ENCODE measurements at regions not wholly inside any gene's neighbourhood (a gene's known extent, or its start where the extent isn't known, plus 50 kb on each side); places are given as distances from the start of the nearest gene placed in this dataset.
A peak's percentile ranks its signal among the peaks of the same experiment; 100 is the strongest.

DNA sequence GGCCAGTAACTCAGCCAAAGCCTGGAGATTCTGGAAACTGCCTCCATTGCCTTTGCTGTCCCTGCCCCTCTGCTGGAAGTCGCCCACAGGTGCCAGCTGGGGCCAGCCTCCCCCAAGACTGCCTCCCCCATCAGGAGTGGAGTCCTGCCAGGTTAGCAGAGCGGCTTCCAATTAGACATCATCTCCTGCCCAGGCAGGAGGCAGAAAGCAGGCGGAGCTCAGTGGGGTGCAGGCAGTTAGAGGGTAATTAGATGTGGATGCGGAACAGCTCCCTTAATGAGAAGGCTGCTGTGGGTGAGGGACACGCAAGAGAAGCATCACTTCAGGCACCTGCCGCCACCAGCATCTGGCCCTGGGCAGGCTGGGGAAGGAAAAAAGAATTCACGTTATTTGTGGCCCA lies 90.9 kb upstream of the TP53I11 start:
- no peaks in the 10 kb centered on the region for H3K9me3 ChIP-seq
- DNase-seq (no peak), ATAC-seq (replicated peaks in 1 of 4) (no peak)
- H3K4me3 ChIP-seq (ENCODE audit: control insufficient read depth in 1 of 2, extremely low read depth in 1 of 2, low read length in 1 of 2) = no peak overlapping the region
- ChIA-PET POLR2A (no interaction called here), CTCF (no interaction called here)
- no peak overlapping the region for H3K27ac ChIP-seq (ENCODE audit: low read length)
- WGBS (ENCODE audit: insufficient coverage) = 92% methylated on average over 4 of the region's 7 CpGs
- H3K27me3 Mint-ChIP-seq = no peaks in the 10 kb centered on the region
- H3K27me3 ChIP-seq (replicated peaks in 1 of 2; ENCODE audit: control insufficient read depth in 2 of 2, extremely low read depth in 1 of 2, insufficient read depth in 2 of 2, low read length in 1 of 2) = peaks cover 0 to 12% of the 10 kb centered on the region in 2 experiments
- peaks cover 3 to 14% (median 8%) of the 10 kb centered on the region in 3 donors for H3K9me3 Mint-ChIP-seq
- no peak overlapping the region for H3K27ac Mint-ChIP-seq
- peaks cover 3% of the 10 kb centered on the region for H3K36me3 Mint-ChIP-seq
- H3K4me3 Mint-ChIP-seq = no peak overlapping the region
- no peaks in the 10 kb centered on the region for H3K36me3 ChIP-seq (ENCODE audit: control insufficient read depth in 2 of 2, extremely low read depth in 1 of 2, insufficient read depth in 1 of 2, low read length in 1 of 2)
- H3K4me1 ChIP-seq (ENCODE audit: control insufficient read depth in 1 of 2, extremely low read depth in 1 of 2, insufficient read depth in 2 of 2, low read length in 2 of 2) = no peaks in the 10 kb centered on the region
- peaks cover 6 to 8% (median 8%) of the 10 kb centered on the region in 3 donors for H3K4me1 Mint-ChIP-seq

DNA sequence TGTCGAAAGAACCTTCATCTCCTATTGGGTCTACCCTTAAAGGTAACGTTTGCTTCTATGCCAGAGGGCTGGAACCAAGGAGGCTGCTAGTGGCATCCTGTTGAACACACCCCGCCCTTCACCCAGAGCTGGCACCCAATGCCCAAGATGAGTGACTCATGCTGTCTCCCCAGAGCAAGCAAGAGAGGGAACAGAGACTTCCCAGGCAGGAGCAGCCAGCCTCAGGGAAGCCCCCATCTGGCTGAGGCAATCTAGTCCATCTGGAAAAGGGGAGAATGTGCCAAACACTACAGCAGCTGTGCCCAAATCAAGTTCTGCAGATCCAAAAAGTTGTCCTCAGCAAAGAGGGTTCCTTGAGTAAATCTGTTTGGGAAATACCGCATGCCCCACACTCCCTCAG lies 91.9 kb upstream of the TP53I11 start:
- no peaks in the 10 kb centered on the region for H3K36me3 ChIP-seq (ENCODE audit: control insufficient read depth in 2 of 2, extremely low read depth in 1 of 2, insufficient read depth in 1 of 2, low read length in 1 of 2)
- Mint-ChIP-seq H3K4me3 (no peak overlapping the region), H3K27me3 (no peaks in the 10 kb centered on the region), H3K27ac (no peak overlapping the region), H3K9me3 (peaks cover 3 to 14% (median 8%) of the 10 kb centered on the region in 3 donors), H3K4me1 (peaks cover 6 to 10% (median 8%) of the 10 kb centered on the region in 3 donors), H3K36me3 (peaks cover 3% of the 10 kb centered on the region)
- ATAC-seq (replicated peaks in 1 of 4) (no peak), DNase-seq (no peak)
- no peaks in the 10 kb centered on the region for H3K4me1 ChIP-seq (ENCODE audit: control insufficient read depth in 1 of 2, extremely low read depth in 1 of 2, insufficient read depth in 2 of 2, low read length in 2 of 2)
- no peak overlapping the region for H3K27ac ChIP-seq (ENCODE audit: low read length)
- H3K27me3 ChIP-seq (replicated peaks in 1 of 2; ENCODE audit: control insufficient read depth in 2 of 2, extremely low read depth in 1 of 2, insufficient read depth in 2 of 2, low read length in 1 of 2) = peaks cover 0 to 12% of the 10 kb centered on the region in 2 experiments
- H3K9me3 ChIP-seq = no peaks in the 10 kb centered on the region
- no peak overlapping the region for H3K4me3 ChIP-seq (ENCODE audit: control insufficient read depth in 1 of 2, extremely low read depth in 1 of 2, low read length in 1 of 2)
- ChIA-PET POLR2A (no interaction called here), CTCF (no interaction called here)
- 28% methylated on average over 3 of the region's 4 CpGs for WGBS (ENCODE audit: insufficient coverage)

DNA sequence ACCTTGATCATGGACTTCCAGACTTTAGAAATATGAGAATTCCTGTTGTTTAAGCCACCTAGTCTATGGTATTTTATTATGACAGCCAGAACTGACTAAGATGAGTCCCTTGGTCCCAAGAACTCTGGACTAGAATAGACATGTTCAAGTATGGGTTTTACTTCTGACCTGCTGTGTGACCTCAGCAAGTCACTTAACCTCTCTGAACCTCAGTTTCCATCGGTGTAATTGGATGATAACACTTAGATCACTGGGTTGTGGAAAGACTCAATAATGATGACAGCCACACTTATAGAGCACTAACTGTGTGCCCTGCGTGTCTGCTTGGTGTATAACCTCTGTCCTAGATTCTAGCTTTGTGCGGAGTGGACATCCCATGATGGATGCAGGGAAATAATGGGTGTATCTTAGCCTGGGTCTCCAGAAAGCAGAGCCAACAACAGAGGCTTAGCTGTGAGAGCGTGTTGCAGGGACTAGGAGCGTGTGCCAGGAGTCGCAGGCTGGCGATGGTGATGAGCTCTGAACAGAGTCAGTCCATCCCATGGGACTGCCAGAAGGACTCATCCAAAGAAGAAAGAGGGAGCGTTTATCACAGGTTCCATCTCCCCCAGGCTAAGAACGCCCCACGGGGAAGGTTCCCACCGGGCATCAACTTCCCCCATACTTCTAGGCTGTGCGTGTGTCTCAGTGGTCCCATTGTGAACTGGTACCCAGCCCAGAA lies 93.2 kb upstream of the TP53I11 start:
- CTCF ChIA-PET = no interaction called here
- POLR2A ChIA-PET = no interaction called here
- Mint-ChIP-seq H3K9me3 (peaks cover 0 to 5% (median 5%) of the 10 kb centered on the region in 3 donors), H3K4me3 (no peak overlapping the region), H3K36me3 (no peaks in the 10 kb centered on the region), H3K27ac (no peak overlapping the region), H3K27me3 (no peaks in the 10 kb centered on the region), H3K4me1 (peaks cover 6 to 10% (median 8%) of the 10 kb centered on the region in 3 donors)
- 82% methylated on average over 7 of the region's 12 CpGs for WGBS (ENCODE audit: insufficient coverage)
- Histone ChIP-seq H3K36me3 (ENCODE audit: control insufficient read depth in 2 of 2, extremely low read depth in 1 of 2, insufficient read depth in 1 of 2, low read length in 1 of 2) (no peaks in the 10 kb centered on the region), H3K4me1 (ENCODE audit: control insufficient read depth in 1 of 2, extremely low read depth in 1 of 2, insufficient read depth in 2 of 2, low read length in 2 of 2) (no peaks in the 10 kb centered on the region), H3K9me3 (no peaks in the 10 kb centered on the region), H3K27ac (ENCODE audit: low read length) (no peak overlapping the region), H3K4me3 (ENCODE audit: control insufficient read depth in 1 of 2, extremely low read depth in 1 of 2, low read length in 1 of 2) (no peak overlapping the region), H3K27me3 (replicated peaks in 1 of 2; ENCODE audit: control insufficient read depth in 2 of 2, extremely low read depth in 1 of 2, insufficient read depth in 2 of 2, low read length in 1 of 2) (peaks cover 0 to 12% of the 10 kb centered on the region in 2 experiments)
- DNase-seq (no peak), ATAC-seq (replicated peaks in 1 of 4) (no peak)

DNA sequence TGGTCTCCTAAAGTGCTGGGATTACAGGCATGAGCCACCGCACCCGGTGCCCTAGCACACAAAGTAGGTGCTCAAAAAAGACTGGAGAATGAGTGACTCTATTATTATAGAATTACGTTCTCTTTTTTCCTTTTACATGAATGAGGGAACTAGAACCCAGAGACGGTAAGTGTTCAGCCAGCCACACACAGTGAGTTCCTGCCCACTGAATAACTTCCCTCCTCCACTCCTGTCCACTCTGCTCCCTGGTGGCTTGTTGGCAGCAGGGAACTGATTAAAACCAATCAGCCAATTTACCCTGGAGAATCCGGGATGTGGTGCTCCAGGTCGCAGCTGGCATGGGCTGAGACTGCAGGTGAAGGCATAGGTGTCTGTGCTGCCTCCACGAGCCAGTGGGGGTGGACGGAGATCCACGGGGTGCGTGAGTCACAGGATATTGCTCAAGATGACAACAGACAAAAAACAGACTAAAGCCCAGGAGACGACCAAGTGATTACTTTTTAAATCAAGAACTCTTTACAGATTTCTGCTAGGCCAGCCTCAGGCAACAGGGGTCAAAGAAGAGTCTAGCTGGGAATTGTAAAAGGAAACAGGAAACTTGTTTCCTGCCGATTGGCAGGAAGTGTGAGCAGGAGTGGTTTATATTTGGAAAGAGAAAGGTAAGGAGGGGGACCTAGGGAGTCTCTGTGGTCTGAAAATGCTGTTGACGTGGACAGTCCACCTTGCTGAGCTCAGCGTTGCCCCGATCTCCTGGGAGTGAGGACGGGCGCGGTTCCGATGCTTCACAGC lies 95.2 kb upstream of the TP53I11 start:
- Histone ChIP-seq H3K27me3 (replicated peaks in 1 of 2; ENCODE audit: control insufficient read depth in 2 of 2, extremely low read depth in 1 of 2, insufficient read depth in 2 of 2, low read length in 1 of 2) (peaks cover 0 to 18% of the 10 kb centered on the region in 2 experiments), H3K27ac (ENCODE audit: low read length) (no peak overlapping the region), H3K4me3 (ENCODE audit: control insufficient read depth in 1 of 2, extremely low read depth in 1 of 2, low read length in 1 of 2) (no peak overlapping the region), H3K4me1 (ENCODE audit: control insufficient read depth in 1 of 2, extremely low read depth in 1 of 2, insufficient read depth in 2 of 2, low read length in 2 of 2) (no peaks in the 10 kb centered on the region), H3K9me3 (no peaks in the 10 kb centered on the region), H3K36me3 (ENCODE audit: control insufficient read depth in 2 of 2, extremely low read depth in 1 of 2, insufficient read depth in 1 of 2, low read length in 1 of 2) (no peaks in the 10 kb centered on the region)
- no peak overlapping the region for H3K4me3 Mint-ChIP-seq
- ATAC-seq (replicated peaks in 1 of 4) = peak in 1 of 4 experiments; percentile 59
- no peaks in the 10 kb centered on the region for H3K9me3 Mint-ChIP-seq
- H3K4me1 Mint-ChIP-seq = peaks cover 6 to 10% (median 8%) of the 10 kb centered on the region in 3 donors
- ChIA-PET CTCF (interaction anchor here in 1 of 2 donors (0.6 kb wide), 1 partner anchor 490 kb away, joined by 4 read pairs; no protein-coding TSS in a partner anchor), POLR2A (no interaction called here)
- H3K27me3 Mint-ChIP-seq = no peaks in the 10 kb centered on the region
- H3K36me3 Mint-ChIP-seq = no peaks in the 10 kb centered on the region
- peak overlapping the region in 1 of 2 donors; percentile 66 for H3K27ac Mint-ChIP-seq
- 54% methylated on average over 13 of the region's 19 CpGs for WGBS (ENCODE audit: insufficient coverage)
- peak in 5 of 35 experiments; percentile 2 to 20 (median 9) for DNase-seq

DNA sequence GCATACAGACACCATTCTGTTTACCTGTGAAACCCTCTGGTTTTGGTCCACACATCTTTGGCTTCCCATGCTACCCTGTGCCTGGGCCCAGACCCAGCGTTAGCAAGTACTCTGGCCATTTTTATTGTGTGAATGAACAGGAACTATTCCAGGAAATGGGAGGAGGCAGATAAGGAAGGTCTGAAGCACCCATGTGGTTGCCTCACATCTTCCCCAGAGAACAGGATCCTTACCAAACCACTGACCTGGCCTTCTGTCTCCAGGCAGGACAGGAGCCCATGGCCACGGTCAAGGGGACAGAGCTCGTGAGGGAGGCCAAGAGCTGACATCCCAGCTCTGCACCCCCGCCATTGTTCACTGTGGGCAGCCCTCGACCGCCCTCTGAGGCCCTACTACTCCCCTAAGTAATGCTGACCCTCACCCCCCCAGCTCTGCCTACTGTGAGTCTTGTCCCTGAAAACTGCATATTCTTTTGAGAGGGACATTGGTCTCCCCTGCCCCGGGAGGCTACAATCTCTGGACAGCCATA lies 97.7 kb upstream of the TP53I11 start:
- Histone ChIP-seq H3K4me1 (ENCODE audit: control insufficient read depth in 1 of 2, extremely low read depth in 1 of 2, insufficient read depth in 2 of 2, low read length in 2 of 2) (no peaks in the 10 kb centered on the region), H3K27me3 (replicated peaks in 1 of 2; ENCODE audit: control insufficient read depth in 2 of 2, extremely low read depth in 1 of 2, insufficient read depth in 2 of 2, low read length in 1 of 2) (peaks cover 0 to 10% of the 10 kb centered on the region in 2 experiments), H3K9me3 (no peaks in the 10 kb centered on the region), H3K36me3 (ENCODE audit: control insufficient read depth in 2 of 2, extremely low read depth in 1 of 2, insufficient read depth in 1 of 2, low read length in 1 of 2) (no peaks in the 10 kb centered on the region), H3K27ac (ENCODE audit: low read length) (no peak overlapping the region), H3K4me3 (ENCODE audit: control insufficient read depth in 1 of 2, extremely low read depth in 1 of 2, low read length in 1 of 2) (no peak overlapping the region)
- CTCF ChIA-PET = interaction anchor here in 1 of 2 donors (0.5 kb wide), 1 partner anchor 130 kb away, joined by 3 read pairs; no protein-coding TSS in a partner anchor
- Mint-ChIP-seq H3K9me3 (no peaks in the 10 kb centered on the region), H3K27me3 (no peaks in the 10 kb centered on the region), H3K36me3 (no peaks in the 10 kb centered on the region), H3K27ac (no peak overlapping the region), H3K4me1 (peaks cover 6 to 10% (median 8%) of the 10 kb centered on the region in 3 donors), H3K4me3 (no peak overlapping the region)
- POLR2A ChIA-PET = no interaction called here
- 96% methylated on average over 4 of the region's 7 CpGs for WGBS (ENCODE audit: insufficient coverage)
- ATAC-seq (replicated peaks in 1 of 4) (no peak), DNase-seq (no peak)

DNA sequence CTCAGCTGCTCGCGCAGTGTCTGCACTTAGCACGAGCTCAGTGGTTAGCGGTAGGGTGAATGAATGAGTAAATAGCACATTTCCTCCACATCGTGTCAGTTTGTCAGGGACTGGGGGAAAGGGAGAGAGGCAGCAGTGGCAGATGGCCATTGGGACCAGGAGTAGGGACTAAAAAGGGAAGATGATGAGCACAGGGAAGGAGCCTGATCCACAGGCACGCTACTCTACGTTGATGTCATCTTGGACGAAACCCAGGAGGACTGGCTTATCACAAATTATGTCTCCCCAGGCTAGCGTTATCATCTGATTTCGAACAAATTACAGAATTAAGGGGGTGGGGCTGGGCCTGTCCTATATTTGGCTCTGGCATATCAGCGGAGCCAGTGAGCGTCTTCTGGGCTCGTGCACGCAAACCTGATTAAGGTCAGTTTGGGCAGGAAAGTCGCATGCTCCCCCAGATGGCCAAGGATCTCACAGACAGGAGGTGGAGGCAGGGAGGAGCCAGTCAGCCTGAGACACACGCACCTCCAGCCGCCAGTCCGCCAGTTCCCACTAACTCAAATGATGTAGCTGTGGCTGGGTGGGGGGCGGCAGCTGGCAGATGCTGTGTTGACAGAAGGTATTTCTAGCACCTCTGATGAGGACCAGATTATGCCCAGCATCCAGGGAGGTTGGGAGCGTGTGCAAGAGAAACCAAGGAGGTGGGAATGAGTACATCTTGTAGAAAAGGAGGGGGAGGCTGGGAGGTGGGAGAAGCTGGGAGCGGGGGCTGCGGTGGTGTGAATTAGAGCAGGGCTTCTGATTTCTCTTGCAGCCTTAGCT lies 97.4 kb upstream of the PRDM11 start:
- no peak overlapping the region for H3K4me3 ChIP-seq (ENCODE audit: control insufficient read depth in 1 of 2, extremely low read depth in 1 of 2, low read length in 1 of 2)
- H3K9me3 ChIP-seq = no peaks in the 10 kb centered on the region
- Mint-ChIP-seq H3K9me3 (no peaks in the 10 kb centered on the region), H3K36me3 (no peaks in the 10 kb centered on the region), H3K27me3 (no peaks in the 10 kb centered on the region), H3K27ac (no peak overlapping the region), H3K4me3 (no peak overlapping the region), H3K4me1 (peaks cover 6 to 10% (median 8%) of the 10 kb centered on the region in 3 donors)
- peaks cover 0 to 9% of the 10 kb centered on the region in 2 experiments for H3K27me3 ChIP-seq (replicated peaks in 1 of 2; ENCODE audit: control insufficient read depth in 2 of 2, extremely low read depth in 1 of 2, insufficient read depth in 2 of 2, low read length in 1 of 2)
- ATAC-seq (replicated peaks in 1 of 4) (no peak), DNase-seq (no peak)
- ChIA-PET CTCF (no interaction called here), POLR2A (no interaction called here)
- H3K4me1 ChIP-seq (ENCODE audit: control insufficient read depth in 1 of 2, extremely low read depth in 1 of 2, insufficient read depth in 2 of 2, low read length in 2 of 2) = no peaks in the 10 kb centered on the region
- no peaks in the 10 kb centered on the region for H3K36me3 ChIP-seq (ENCODE audit: control insufficient read depth in 2 of 2, extremely low read depth in 1 of 2, insufficient read depth in 1 of 2, low read length in 1 of 2)
- H3K27ac ChIP-seq (ENCODE audit: low read length) = no peak overlapping the region
- WGBS (ENCODE audit: insufficient coverage) = 93% methylated on average over 19 of the region's 22 CpGs

All from T-cell (primary cell).